AG10803 (cell line): ENCODE measurements at regions not wholly inside any gene's neighbourhood (a gene's known extent, or its start where the extent isn't known, plus 50 kb on each side); places are given as distances from the start of the nearest gene placed in this dataset.
"Not testable (repeated sequence)": the region's sequence is repeated elsewhere in the genome, so short reads cannot be mapped to it uniquely, and the experiment has no call there.

Experiments
- DNase-seq: peaks from one replicate; pipeline ENCODE4 v3.0.0; 2010; ENCODE audit warnings: low read depth
- H3K4me3 ChIP-seq: 2 replicates; pipeline ENCODE4 v1.5.1; 2011; ENCODE audit warnings: mild to moderate bottlenecking, low read length, control low read depth
- CTCF ChIP-seq: conservative IDR thresholded peaks from 2 replicates; pipeline ENCODE4 v1.5.1; 2011; ENCODE audit warnings: mild to moderate bottlenecking, low read length, control low read depth, inconsistent platforms

- H3K4me3 ChIP-seq, result no peak overlapping the region
- no peak for DNase-seq
Observed at GRCh38 chr13:70534466-70534865, 426.2 kb upstream of the KLHL1 start.

GRCh38 chr13:70529652-70530051 lies 421.4 kb upstream of the KLHL1 start:
- TF ChIP-seq CTCF, result no peak
- no peak for DNase-seq
- H3K4me3 ChIP-seq, result no peak overlapping the region

More at GRCh38 chr13:70534466-70534865, 426.2 kb upstream of the KLHL1 start:
- TF ChIP-seq CTCF, result no peak

GRCh38 chr13:70527599-70527998 lies 419.3 kb upstream of the KLHL1 start:
- TF ChIP-seq CTCF, result no peak
- DNase-seq, result no peak
- no peak overlapping the region for H3K4me3 ChIP-seq

GRCh38 chr13:70523622-70524021 lies 415.4 kb upstream of the KLHL1 start:
- TF ChIP-seq CTCF, result no peak

GRCh38 chr13:70520275-70521036 lies 412.2 kb upstream of the KLHL1 start:
- H3K4me3 ChIP-seq, result no peak overlapping the region
- no peak for DNase-seq
- TF ChIP-seq CTCF, result no peak

More at GRCh38 chr13:70523622-70524021, 415.4 kb upstream of the KLHL1 start:
- DNase-seq, result no peak
- no peak overlapping the region for H3K4me3 ChIP-seq

- H3K4me3 ChIP-seq, result no peak overlapping the region
- no peak for TF ChIP-seq CTCF
- DNase-seq, result no peak
Observed at GRCh38 chr13:70518081-70518480, 409.8 kb upstream of the KLHL1 start.

- no peak for TF ChIP-seq CTCF
- H3K4me3 ChIP-seq, result no peak overlapping the region
- DNase-seq, result no peak
Observed at GRCh38 chr13:70516226-70516625, 408.0 kb upstream of the KLHL1 start.

GRCh38 chr13:70511861-70512417 lies 403.7 kb upstream of the KLHL1 start:
- DNase-seq, result not testable (repeated sequence)

More at GRCh38 chr13:70511861-70512417, 403.7 kb upstream of the KLHL1 start:
- H3K4me3 ChIP-seq, result not testable (repeated sequence)
